Upper lobe of left lung (tissue), 4 donors: ENCODE measurements at regions not wholly inside any gene's neighbourhood (a gene's known extent, or its start where the extent isn't known, plus 50 kb on each side); places are given as distances from the start of the nearest gene placed in this dataset.
"Not testable (repeated sequence)": the region's sequence is repeated elsewhere in the genome, so short reads cannot be mapped to it uniquely, and the experiment has no call there.

Experiments
- CTCF ChIP-seq, 6 experiments: fragments of 450-650 bp in 4 of 6; fragments of 200-600 bp in 2 of 6; sonication (generic) in 2 of 6; IDR thresholded peaks; one replicate each; pipeline ENCODE4 v1.5.1; 2016 to 2019; ENCODE audit warnings: antibody characterized with exemption in 6 of 6
- EP300 ChIP-seq, 4 donors: sonication (generic); formaldehyde crosslinking; IDR thresholded peaks; one replicate each; pipeline ENCODE4 v1.5.1; 2017; ENCODE audit warnings: antibody characterized with exemption in 4 of 4, control low read depth in 2 of 4
- POLR2A ChIP-seq, 4 donors: fragments of 450-650 bp; IDR thresholded peaks; one replicate each; pipeline ENCODE4 v1.5.1; 2016 to 2017; ENCODE audit warnings: antibody characterized with exemption in 4 of 4, mild to moderate bottlenecking in 2 of 4
- POLR2AphosphoS5 ChIP-seq, 2 donors: sonication (generic); formaldehyde crosslinking; IDR thresholded peaks; one replicate each; pipeline ENCODE4 v1.5.1; 2017; ENCODE audit warnings: antibody characterized with exemption in 2 of 2

- not testable (repeated sequence) for TF ChIP-seq POLR2AphosphoS5, CTCF, EP300, POLR2A (IDR thresholded peaks at IDR 0.05)
Observed at GRCh38 chr13:63739112-63739735, 2323.6 kb upstream of the PCDH20 start.
